ENCODE measurements at regions not wholly inside any gene's neighbourhood (a gene's known extent, or its start where the extent isn't known, plus 50 kb on each side); places are given as distances from the start of the nearest gene placed in this dataset.

- Histone ChIP-seq H3K9ac (ENCODE audit: low read depth in 1 of 2, low read length in 2 of 2) (no peak overlapping the region), H3K27me3 (ENCODE audit: control insufficient read depth in 2 of 2, insufficient read depth in 2 of 2, low read length in 2 of 2) (no peaks in the 10 kb centered on the region), H3K27ac (ENCODE audit: low read depth in 2 of 2, low read length in 2 of 2) (no peak overlapping the region), H3K4me1 (ENCODE audit: control insufficient read depth in 2 of 2, insufficient read depth in 2 of 2, low read length in 2 of 2) (no peaks in the 10 kb centered on the region), H3K4me3 (ENCODE audit: low read length in 2 of 2) (no peak overlapping the region), H3K36me3 (ENCODE audit: control insufficient read depth in 2 of 2, insufficient read depth in 2 of 2, low read length in 2 of 2) (no peaks in the 10 kb centered on the region), H3K9me3 (ENCODE audit: control insufficient read depth in 2 of 2, low read length in 2 of 2) (no peaks in the 10 kb centered on the region)
Measured at GRCh38 chr9:78605041-78606000, 308.4 kb downstream of the PSAT1 start.

GRCh38 chr9:78606001-78606379 is 309.1 kb downstream of the PSAT1 start:
- Histone ChIP-seq H3K27me3 (ENCODE audit: control insufficient read depth in 2 of 2, insufficient read depth in 2 of 2, low read length in 2 of 2) (no peaks in the 10 kb centered on the region), H3K9me3 (ENCODE audit: control insufficient read depth in 2 of 2, low read length in 2 of 2) (no peaks in the 10 kb centered on the region), H3K4me3 (ENCODE audit: low read length in 2 of 2) (no peak overlapping the region), H3K27ac (ENCODE audit: low read depth in 2 of 2, low read length in 2 of 2) (no peak overlapping the region), H3K9ac (ENCODE audit: low read depth in 1 of 2, low read length in 2 of 2) (no peak overlapping the region), H3K4me1 (ENCODE audit: control insufficient read depth in 2 of 2, insufficient read depth in 2 of 2, low read length in 2 of 2) (no peaks in the 10 kb centered on the region), H3K36me3 (ENCODE audit: control insufficient read depth in 2 of 2, insufficient read depth in 2 of 2, low read length in 2 of 2) (no peaks in the 10 kb centered on the region)

- Histone ChIP-seq H3K9ac (ENCODE audit: low read depth in 1 of 2, low read length in 2 of 2) (no peak overlapping the region), H3K4me1 (ENCODE audit: control insufficient read depth in 2 of 2, insufficient read depth in 2 of 2, low read length in 2 of 2) (no peaks in the 10 kb centered on the region), H3K36me3 (ENCODE audit: control insufficient read depth in 2 of 2, insufficient read depth in 2 of 2, low read length in 2 of 2) (no peaks in the 10 kb centered on the region), H3K4me3 (ENCODE audit: low read length in 2 of 2) (no peak overlapping the region), H3K27me3 (ENCODE audit: control insufficient read depth in 2 of 2, insufficient read depth in 2 of 2, low read length in 2 of 2) (no peaks in the 10 kb centered on the region), H3K27ac (ENCODE audit: low read depth in 2 of 2, low read length in 2 of 2) (no peak overlapping the region), H3K9me3 (ENCODE audit: control insufficient read depth in 2 of 2, low read length in 2 of 2) (no peaks in the 10 kb centered on the region)
Measured at GRCh38 chr9:78607853-78608252, 310.9 kb downstream of the PSAT1 start.

GRCh38 chr9:78609450-78609849 is 312.5 kb downstream of the PSAT1 start:
- Histone ChIP-seq H3K27ac (ENCODE audit: low read depth in 2 of 2, low read length in 2 of 2) (no peak overlapping the region), H3K36me3 (ENCODE audit: control insufficient read depth in 2 of 2, insufficient read depth in 2 of 2, low read length in 2 of 2) (no peaks in the 10 kb centered on the region), H3K9ac (ENCODE audit: low read depth in 1 of 2, low read length in 2 of 2) (no peak overlapping the region), H3K27me3 (ENCODE audit: control insufficient read depth in 2 of 2, insufficient read depth in 2 of 2, low read length in 2 of 2) (no peaks in the 10 kb centered on the region), H3K9me3 (ENCODE audit: control insufficient read depth in 2 of 2, low read length in 2 of 2) (no peaks in the 10 kb centered on the region), H3K4me3 (ENCODE audit: low read length in 2 of 2) (no peak overlapping the region), H3K4me1 (ENCODE audit: control insufficient read depth in 2 of 2, insufficient read depth in 2 of 2, low read length in 2 of 2) (no peaks in the 10 kb centered on the region)

GRCh38 chr9:78612091-78612490 is 315.2 kb downstream of the PSAT1 start:
- H3K4me1 ChIP-seq (ENCODE audit: control insufficient read depth in 2 of 2, insufficient read depth in 2 of 2, low read length in 2 of 2), result no peaks in the 10 kb centered on the region
- no peak overlapping the region for H3K9ac ChIP-seq (ENCODE audit: low read depth in 1 of 2, low read length in 2 of 2)
- no peaks in the 10 kb centered on the region for H3K9me3 ChIP-seq (ENCODE audit: control insufficient read depth in 2 of 2, low read length in 2 of 2)
- no peaks in the 10 kb centered on the region for H3K27me3 ChIP-seq (ENCODE audit: control insufficient read depth in 2 of 2, insufficient read depth in 2 of 2, low read length in 2 of 2)
- no peak overlapping the region for H3K4me3 ChIP-seq (ENCODE audit: low read length in 2 of 2)
- no peaks in the 10 kb centered on the region for H3K36me3 ChIP-seq (ENCODE audit: control insufficient read depth in 2 of 2, insufficient read depth in 2 of 2, low read length in 2 of 2)
- H3K27ac ChIP-seq (ENCODE audit: low read depth in 2 of 2, low read length in 2 of 2), result no peak overlapping the region

GRCh38 chr9:78613006-78613405 is 316.1 kb downstream of the PSAT1 start:
- Histone ChIP-seq H3K9ac (ENCODE audit: low read depth in 1 of 2, low read length in 2 of 2) (no peak overlapping the region), H3K9me3 (ENCODE audit: control insufficient read depth in 2 of 2, low read length in 2 of 2) (no peaks in the 10 kb centered on the region), H3K27ac (ENCODE audit: low read depth in 2 of 2, low read length in 2 of 2) (no peak overlapping the region), H3K27me3 (ENCODE audit: control insufficient read depth in 2 of 2, insufficient read depth in 2 of 2, low read length in 2 of 2) (no peaks in the 10 kb centered on the region), H3K4me3 (ENCODE audit: low read length in 2 of 2) (no peak overlapping the region), H3K36me3 (ENCODE audit: control insufficient read depth in 2 of 2, insufficient read depth in 2 of 2, low read length in 2 of 2) (no peaks in the 10 kb centered on the region), H3K4me1 (ENCODE audit: control insufficient read depth in 2 of 2, insufficient read depth in 2 of 2, low read length in 2 of 2) (no peaks in the 10 kb centered on the region)

GRCh38 chr9:78614892-78615291 is 318.0 kb downstream of the PSAT1 start:
- H3K36me3 ChIP-seq (ENCODE audit: control insufficient read depth in 2 of 2, insufficient read depth in 2 of 2, low read length in 2 of 2), result no peaks in the 10 kb centered on the region
- H3K27me3 ChIP-seq (ENCODE audit: control insufficient read depth in 2 of 2, insufficient read depth in 2 of 2, low read length in 2 of 2), result no peaks in the 10 kb centered on the region
- H3K27ac ChIP-seq (ENCODE audit: low read depth in 2 of 2, low read length in 2 of 2), result no peak overlapping the region
- no peak overlapping the region for H3K4me3 ChIP-seq (ENCODE audit: low read length in 2 of 2)
- H3K4me1 ChIP-seq (ENCODE audit: control insufficient read depth in 2 of 2, insufficient read depth in 2 of 2, low read length in 2 of 2), result no peaks in the 10 kb centered on the region
- H3K9ac ChIP-seq (ENCODE audit: low read depth in 1 of 2, low read length in 2 of 2), result no peak overlapping the region
- H3K9me3 ChIP-seq (ENCODE audit: control insufficient read depth in 2 of 2, low read length in 2 of 2), result no peaks in the 10 kb centered on the region

- no peak overlapping the region for H3K9ac ChIP-seq (ENCODE audit: low read depth in 1 of 2, low read length in 2 of 2)
- no peaks in the 10 kb centered on the region for H3K9me3 ChIP-seq (ENCODE audit: control insufficient read depth in 2 of 2, low read length in 2 of 2)
- no peaks in the 10 kb centered on the region for H3K36me3 ChIP-seq (ENCODE audit: control insufficient read depth in 2 of 2, insufficient read depth in 2 of 2, low read length in 2 of 2)
- no peaks in the 10 kb centered on the region for H3K4me1 ChIP-seq (ENCODE audit: control insufficient read depth in 2 of 2, insufficient read depth in 2 of 2, low read length in 2 of 2)
- no peak overlapping the region for H3K27ac ChIP-seq (ENCODE audit: low read depth in 2 of 2, low read length in 2 of 2)
- no peak overlapping the region for H3K4me3 ChIP-seq (ENCODE audit: low read length in 2 of 2)
- no peaks in the 10 kb centered on the region for H3K27me3 ChIP-seq (ENCODE audit: control insufficient read depth in 2 of 2, insufficient read depth in 2 of 2, low read length in 2 of 2)
Measured at GRCh38 chr9:78615372-78615771, 318.4 kb downstream of the PSAT1 start.

- H3K4me1 ChIP-seq (ENCODE audit: control insufficient read depth in 2 of 2, insufficient read depth in 2 of 2, low read length in 2 of 2), result no peaks in the 10 kb centered on the region
- no peak overlapping the region for H3K4me3 ChIP-seq (ENCODE audit: low read length in 2 of 2)
- no peaks in the 10 kb centered on the region for H3K9me3 ChIP-seq (ENCODE audit: control insufficient read depth in 2 of 2, low read length in 2 of 2)
- H3K27ac ChIP-seq (ENCODE audit: low read depth in 2 of 2, low read length in 2 of 2), result no peak overlapping the region
- no peaks in the 10 kb centered on the region for H3K27me3 ChIP-seq (ENCODE audit: control insufficient read depth in 2 of 2, insufficient read depth in 2 of 2, low read length in 2 of 2)
- H3K36me3 ChIP-seq (ENCODE audit: control insufficient read depth in 2 of 2, insufficient read depth in 2 of 2, low read length in 2 of 2), result no peaks in the 10 kb centered on the region
- no peak overlapping the region for H3K9ac ChIP-seq (ENCODE audit: low read depth in 1 of 2, low read length in 2 of 2)
Measured at GRCh38 chr9:78618735-78619134, 321.8 kb downstream of the PSAT1 start.

GRCh38 chr9:78620303-78620702 is 323.4 kb downstream of the PSAT1 start:
- no peaks in the 10 kb centered on the region for H3K36me3 ChIP-seq (ENCODE audit: control insufficient read depth in 2 of 2, insufficient read depth in 2 of 2, low read length in 2 of 2)
- no peaks in the 10 kb centered on the region for H3K27me3 ChIP-seq (ENCODE audit: control insufficient read depth in 2 of 2, insufficient read depth in 2 of 2, low read length in 2 of 2)
- H3K27ac ChIP-seq (ENCODE audit: low read depth in 2 of 2, low read length in 2 of 2), result no peak overlapping the region
- no peak overlapping the region for H3K9ac ChIP-seq (ENCODE audit: low read depth in 1 of 2, low read length in 2 of 2)
- H3K4me1 ChIP-seq (ENCODE audit: control insufficient read depth in 2 of 2, insufficient read depth in 2 of 2, low read length in 2 of 2), result no peaks in the 10 kb centered on the region
- no peak overlapping the region for H3K4me3 ChIP-seq (ENCODE audit: low read length in 2 of 2)
- H3K9me3 ChIP-seq (ENCODE audit: control insufficient read depth in 2 of 2, low read length in 2 of 2), result no peaks in the 10 kb centered on the region

Measured in mucosa of rectum (tissue), 2 donors.